ENCODE measurements at regions not wholly inside any gene's neighbourhood (a gene's known extent, or its start where the extent isn't known, plus 50 kb on each side); places are given as distances from the start of the nearest gene placed in this dataset.
"Not testable (repeated sequence)": the region's sequence is repeated elsewhere in the genome, so short reads cannot be mapped to it uniquely, and the experiment has no call there.

GRCh38 chr13:78867655-78868054 lies 208.7 kb upstream of the OBI1 start:
- ChIA-PET POLR2A (no interaction called here), CTCF (no interaction called here)
- no peaks in the 10 kb centered on the region for H3K36me3 ChIP-seq (ENCODE audit: control insufficient read depth in 2 of 2, insufficient read depth in 1 of 2, low read length in 2 of 2)
- H3K27ac ChIP-seq (ENCODE audit: extremely low read depth, low read depth, low read length) = no peak overlapping the region
- no peak for TF ChIP-seq ZNF404 (tag by site-specific recombination; IDR thresholded peaks at IDR 0.05)
- TF ChIP-seq ZNF777 (tag by site-specific recombination; IDR thresholded peaks at IDR 0.05; ENCODE audit: borderline replicate concordance) = no peak
- TF ChIP-seq RBAK (tag by site-specific recombination; IDR thresholded peaks at IDR 0.05) = no peak
- no peak for TF ChIP-seq ZNF660 (tag by site-specific recombination; IDR thresholded peaks at IDR 0.05)
- TF ChIP-seq, protein P1, sequence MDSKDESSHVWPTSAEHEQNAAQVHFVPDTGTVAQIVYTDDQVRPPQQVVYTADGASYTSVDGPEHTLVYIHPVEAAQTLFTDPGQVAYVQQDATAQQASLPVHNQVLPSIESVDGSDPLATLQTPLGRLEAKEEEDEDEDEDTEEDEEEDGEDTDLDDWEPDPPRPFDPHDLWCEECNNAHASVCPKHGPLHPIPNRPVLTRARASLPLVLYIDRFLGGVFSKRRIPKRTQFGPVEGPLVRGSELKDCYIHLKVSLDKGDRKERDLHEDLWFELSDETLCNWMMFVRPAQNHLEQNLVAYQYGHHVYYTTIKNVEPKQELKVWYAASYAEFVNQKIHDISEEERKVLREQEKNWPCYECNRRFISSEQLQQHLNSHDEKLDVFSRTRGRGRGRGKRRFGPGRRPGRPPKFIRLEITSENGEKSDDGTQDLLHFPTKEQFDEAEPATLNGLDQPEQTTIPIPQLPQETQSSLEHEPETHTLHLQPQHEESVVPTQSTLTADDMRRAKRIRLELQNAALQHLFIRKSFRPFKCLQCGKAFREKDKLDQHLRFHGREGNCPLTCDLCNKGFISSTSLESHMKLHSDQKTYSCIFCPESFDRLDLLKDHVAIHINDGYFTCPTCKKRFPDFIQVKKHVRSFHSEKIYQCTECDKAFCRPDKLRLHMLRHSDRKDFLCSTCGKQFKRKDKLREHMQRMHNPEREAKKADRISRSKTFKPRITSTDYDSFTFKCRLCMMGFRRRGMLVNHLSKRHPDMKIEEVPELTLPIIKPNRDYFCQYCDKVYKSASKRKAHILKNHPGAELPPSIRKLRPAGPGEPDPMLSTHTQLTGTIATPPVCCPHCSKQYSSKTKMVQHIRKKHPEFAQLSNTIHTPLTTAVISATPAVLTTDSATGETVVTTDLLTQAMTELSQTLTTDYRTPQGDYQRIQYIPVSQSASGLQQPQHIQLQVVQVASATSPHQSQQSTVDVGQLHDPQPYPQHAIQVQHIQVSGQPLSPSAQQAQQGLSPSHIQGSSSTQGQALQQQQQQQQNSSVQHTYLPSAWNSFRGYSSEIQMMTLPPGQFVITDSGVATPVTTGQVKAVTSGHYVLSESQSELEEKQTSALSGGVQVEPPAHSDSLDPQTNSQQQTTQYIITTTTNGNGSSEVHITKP (tag by site-specific recombination; IDR thresholded peaks at IDR 0.05) = no peak
- no peak for TF ChIP-seq ZBTB6 (tag by site-specific recombination; IDR thresholded peaks at IDR 0.05)
- TF ChIP-seq PRDM1 (tag by site-specific recombination; IDR thresholded peaks at IDR 0.05) = no peak
- no peak for TF ChIP-seq ZNF529 (tag by site-specific recombination; IDR thresholded peaks at IDR 0.05; ENCODE audit: insufficient replicate concordance)
- no peak for TF ChIP-seq ZNF677 (tag by site-specific recombination; IDR thresholded peaks at IDR 0.05)
- TF ChIP-seq, protein P2, sequence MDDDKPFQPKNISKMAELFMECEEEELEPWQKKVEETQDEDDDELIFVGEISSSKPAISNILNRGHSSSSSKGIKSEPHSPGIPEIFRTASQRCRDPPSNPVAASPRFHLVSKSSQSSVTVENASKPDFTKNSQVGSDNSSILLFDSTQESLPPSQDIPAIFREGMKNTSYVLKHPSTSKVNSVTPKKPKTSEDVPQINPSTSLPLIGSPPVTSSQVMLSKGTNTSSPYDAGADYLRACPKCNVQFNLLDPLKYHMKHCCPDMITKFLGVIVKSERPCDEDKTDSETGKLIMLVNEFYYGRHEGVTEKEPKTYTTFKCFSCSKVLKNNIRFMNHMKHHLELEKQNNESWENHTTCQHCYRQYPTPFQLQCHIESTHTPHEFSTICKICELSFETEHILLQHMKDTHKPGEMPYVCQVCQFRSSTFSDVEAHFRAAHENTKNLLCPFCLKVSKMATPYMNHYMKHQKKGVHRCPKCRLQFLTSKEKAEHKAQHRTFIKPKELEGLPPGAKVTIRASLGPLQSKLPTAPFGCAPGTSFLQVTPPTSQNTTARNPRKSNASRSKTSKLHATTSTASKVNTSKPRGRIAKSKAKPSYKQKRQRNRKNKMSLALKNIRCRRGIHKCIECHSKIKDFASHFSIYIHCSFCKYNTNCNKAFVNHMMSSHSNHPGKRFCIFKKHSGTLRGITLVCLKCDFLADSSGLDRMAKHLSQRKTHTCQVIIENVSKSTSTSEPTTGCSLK (tag by site-specific recombination; IDR thresholded peaks at IDR 0.05) = no peak
- TF ChIP-seq ZNF791 (tag by site-specific recombination; IDR thresholded peaks at IDR 0.05) = no peak
- TF ChIP-seq KLF10 (tag by site-specific recombination; IDR thresholded peaks at IDR 0.05) = no peak
- no peak for TF ChIP-seq ZNF18 (tag by site-specific recombination; IDR thresholded peaks at IDR 0.05)
- no peak for TF ChIP-seq ZNF514 (tag by site-specific recombination; IDR thresholded peaks at IDR 0.05)
- no peak for TF ChIP-seq ZNF585B (tag by site-specific recombination; IDR thresholded peaks at IDR 0.05)
- no peak for TF ChIP-seq BCL11B (tag by site-specific recombination; IDR thresholded peaks at IDR 0.05; ENCODE audit: low read depth)
- H3K9me3 ChIP-seq (ENCODE audit: control insufficient read depth, insufficient read depth, low read depth, low read length) = no peaks in the 10 kb centered on the region
- H3K4me3 ChIP-seq (ENCODE audit: low read depth, low read length) = no peak overlapping the region
- no peaks in the 10 kb centered on the region for H3K4me1 ChIP-seq (ENCODE audit: control insufficient read depth, insufficient read depth, low read length)

GRCh38 chr13:78866076-78866475 lies 207.1 kb upstream of the OBI1 start:
- CTCF ChIA-PET; H3K27ac ChIP-seq (ENCODE audit: extremely low read depth, low read depth, low read length); POLR2A ChIA-PET; H3K36me3 ChIP-seq (ENCODE audit: control insufficient read depth in 2 of 2, insufficient read depth in 1 of 2, low read length in 2 of 2); H3K4me3 ChIP-seq (ENCODE audit: low read depth, low read length); H3K9me3 ChIP-seq (ENCODE audit: control insufficient read depth, insufficient read depth, low read depth, low read length); H3K4me1 ChIP-seq (ENCODE audit: control insufficient read depth, insufficient read depth, low read length): not testable (repeated sequence)
